MM.1S (cell line): ENCODE measurements at regions not wholly inside any gene's neighbourhood (a gene's known extent, or its start where the extent isn't known, plus 50 kb on each side); places are given as distances from the start of the nearest gene placed in this dataset.

Source experiments
- CTCF ChIP-seq: fragments of 300-600 bp; sonication (generic); IDR thresholded peaks from 2 replicates; pipeline ENCODE4 v1.5.1; 2016; ENCODE audit warnings: antibody characterized with exemption, low read length, mixed read lengths
- EZH2 ChIP-seq: fragments of 300-600 bp; sonication (generic); optimal IDR thresholded peaks from 2 replicates; pipeline ENCODE3; 2017; ENCODE audit warnings: low read depth, mild to moderate bottlenecking, antibody characterized with exemption, low read length, mixed read lengths

DNA sequence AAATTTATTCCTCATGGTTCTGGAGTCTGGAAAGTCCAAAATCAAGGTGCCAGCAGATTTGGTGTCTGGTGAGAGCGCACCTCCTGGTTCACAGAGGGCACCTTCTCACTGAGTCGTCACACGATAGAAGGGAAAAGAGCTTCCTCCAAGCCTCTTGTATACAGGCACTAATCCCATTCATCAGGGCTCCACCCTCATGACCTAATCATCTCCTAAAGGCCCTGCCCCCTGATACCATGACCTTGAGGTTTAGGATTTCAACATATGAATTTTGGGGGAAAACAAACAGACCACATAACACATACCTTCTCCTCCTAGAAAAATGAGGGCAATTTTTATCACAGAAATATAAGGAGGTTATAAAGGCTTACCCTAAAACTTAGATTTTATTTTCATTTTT is 88.0 kb upstream of the NFIA start:
- TF ChIP-seq CTCF: no peak
- no peak for TF ChIP-seq EZH2
